Testis (tissue), 2 donors: ENCODE measurements at regions not wholly inside any gene's neighbourhood (a gene's known extent, or its start where the extent isn't known, plus 50 kb on each side); places are given as distances from the start of the nearest gene placed in this dataset.

Source experiments
- DNase-seq: peaks from one replicate; pipeline ENCODE4 v3.0.0-alpha.2; 2019
- H3K27ac ChIP-seq, 2 donors: fragments of 200-600 bp; sonication (generic); one replicate each; pipeline ENCODE4 v1.5.1; 2019
- H3K27me3 ChIP-seq: fragments of 200-600 bp; sonication (generic); one replicate; pipeline ENCODE4 v1.5.1; 2019
- H3K36me3 ChIP-seq: fragments of 200-600 bp; sonication (generic); one replicate; pipeline ENCODE4 v1.5.1; 2017; ENCODE audit warnings: low read depth; ENCODE audit errors: missing control alignments
- H3K4me1 ChIP-seq: fragments of 200-600 bp; sonication (generic); one replicate; pipeline ENCODE4 v1.5.1; 2019
- H3K4me3 ChIP-seq, 2 donors: fragments of 200-600 bp; sonication (generic); one replicate each; pipeline ENCODE4 v1.5.1; 2017 to 2019
- H3K9me3 ChIP-seq: fragments of 200-600 bp; sonication (generic); one replicate; pipeline ENCODE4 v1.5.1; 2017
- POLR2A ChIP-seq: fragments of 450-650 bp; IDR thresholded peaks from one replicate; pipeline ENCODE4 v1.6.1; 2017; ENCODE audit warnings: antibody characterized with exemption, mild to moderate bottlenecking, moderate library complexity
- WGBS, 2 donors: methylation state at CpG; one replicate each; pipeline ENCODE4 v1.1.5; 2018; 5-methylcytosine and 5-hydroxymethylcytosine counted together
- intact Hi-C: fragments of 100-400 bp; cut with DNase I; formaldehyde crosslinking; loops from one replicate; pipeline ENCODE4 v1.15.1; 2023; ENCODE audit warnings: low total_unique reads
- TF ChIP-seq, protein P1 (sequence below), 3 experiments: fragments of 450-650 bp in 2 of 3; fragments of 200-600 bp in 1 of 3; sonication (generic) in 1 of 3; IDR thresholded peaks; one replicate each; pipeline ENCODE4 v1.5.1; 2016 to 2019; ENCODE audit warnings: antibody characterized with exemption in 3 of 3, mild to moderate bottlenecking in 2 of 3, moderate library complexity in 1 of 3

- H3K36me3 ChIP-seq: no peaks in the 10 kb centered on the region
- TF ChIP-seq, protein P1, sequence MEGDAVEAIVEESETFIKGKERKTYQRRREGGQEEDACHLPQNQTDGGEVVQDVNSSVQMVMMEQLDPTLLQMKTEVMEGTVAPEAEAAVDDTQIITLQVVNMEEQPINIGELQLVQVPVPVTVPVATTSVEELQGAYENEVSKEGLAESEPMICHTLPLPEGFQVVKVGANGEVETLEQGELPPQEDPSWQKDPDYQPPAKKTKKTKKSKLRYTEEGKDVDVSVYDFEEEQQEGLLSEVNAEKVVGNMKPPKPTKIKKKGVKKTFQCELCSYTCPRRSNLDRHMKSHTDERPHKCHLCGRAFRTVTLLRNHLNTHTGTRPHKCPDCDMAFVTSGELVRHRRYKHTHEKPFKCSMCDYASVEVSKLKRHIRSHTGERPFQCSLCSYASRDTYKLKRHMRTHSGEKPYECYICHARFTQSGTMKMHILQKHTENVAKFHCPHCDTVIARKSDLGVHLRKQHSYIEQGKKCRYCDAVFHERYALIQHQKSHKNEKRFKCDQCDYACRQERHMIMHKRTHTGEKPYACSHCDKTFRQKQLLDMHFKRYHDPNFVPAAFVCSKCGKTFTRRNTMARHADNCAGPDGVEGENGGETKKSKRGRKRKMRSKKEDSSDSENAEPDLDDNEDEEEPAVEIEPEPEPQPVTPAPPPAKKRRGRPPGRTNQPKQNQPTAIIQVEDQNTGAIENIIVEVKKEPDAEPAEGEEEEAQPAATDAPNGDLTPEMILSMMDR (IDR thresholded peaks at IDR 0.05): no peak
- no peak for TF ChIP-seq POLR2A
- no peak overlapping the region for H3K27ac ChIP-seq
- WGBS, 2 donors: 79 to 88% methylated on average over 2 of the region's 2 CpGs
- DNase-seq: no peak
- H3K27me3 ChIP-seq: no peaks in the 10 kb centered on the region
- H3K4me3 ChIP-seq: no peak overlapping the region
- intact Hi-C loops: no loop called here
- H3K9me3 ChIP-seq: no peaks in the 10 kb centered on the region
- H3K4me1 ChIP-seq: no peaks in the 10 kb centered on the region
These were observed 279.0 kb upstream of the GK2 start for GRCh38 chr4:79687006-79687405.

DNA sequence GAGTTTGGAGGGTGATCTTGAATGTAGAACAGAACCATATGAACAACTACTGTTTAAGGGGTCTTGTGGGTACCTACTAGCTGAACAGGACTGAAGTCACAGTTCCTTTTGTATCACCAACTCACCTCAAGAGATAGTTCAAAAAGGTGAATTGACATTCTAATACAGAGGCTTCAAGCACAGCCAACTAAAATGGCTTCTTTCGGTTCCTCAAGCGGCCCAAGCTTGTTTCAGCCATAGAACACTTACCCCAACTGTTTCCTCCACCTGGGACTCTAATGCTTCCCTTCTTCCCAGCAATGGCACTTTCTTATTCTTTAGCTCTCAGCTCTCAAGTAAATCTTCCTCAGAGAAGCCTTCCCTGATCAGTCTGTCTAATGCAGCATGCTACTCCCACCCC, 277.5 kb upstream of the GK2 start:
- Histone ChIP-seq H3K4me3 (no peak overlapping the region), H3K27me3 (no peaks in the 10 kb centered on the region), H3K9me3 (no peaks in the 10 kb centered on the region), H3K4me1 (no peaks in the 10 kb centered on the region), H3K27ac (no peak overlapping the region), H3K36me3 (no peaks in the 10 kb centered on the region)
- WGBS, 2 donors: 91 to 97% methylated on average over 2 of the region's 2 CpGs
- TF ChIP-seq, protein P1 (IDR thresholded peaks at IDR 0.05): no peak
- TF ChIP-seq POLR2A: no peak
- intact Hi-C loops: no loop called here
- DNase-seq: no peak

GRCh38 chr4:79684516-79684915, 276.5 kb upstream of the GK2 start:
- DNase-seq: no peak
- intact Hi-C loops: no loop called here
- Histone ChIP-seq H3K9me3 (no peaks in the 10 kb centered on the region), H3K4me3 (no peak overlapping the region), H3K4me1 (no peaks in the 10 kb centered on the region), H3K27ac (no peak overlapping the region), H3K27me3 (no peaks in the 10 kb centered on the region), H3K36me3 (no peaks in the 10 kb centered on the region)
- TF ChIP-seq POLR2A: no peak
- TF ChIP-seq, protein P1 (IDR thresholded peaks at IDR 0.05): no peak
- 79 to 81% methylated on average over 3 of the region's 3 CpGs for WGBS, 2 donors

GRCh38 chr4:79682801-79683530, 274.9 kb upstream of the GK2 start:
- no peak overlapping the region for H3K4me3 ChIP-seq
- H3K27me3 ChIP-seq: no peaks in the 10 kb centered on the region
- 74 to 91% methylated on average over 4 to 6 of the region's 6 CpGs for WGBS, 2 donors
- H3K36me3 ChIP-seq: no peaks in the 10 kb centered on the region
- no peak overlapping the region for H3K27ac ChIP-seq
- no peak for TF ChIP-seq POLR2A
- TF ChIP-seq, protein P1 (IDR thresholded peaks at IDR 0.05): no peak
- intact Hi-C loops: no loop called here
- DNase-seq: no peak
- no peaks in the 10 kb centered on the region for H3K9me3 ChIP-seq
- peaks cover 5% of the 10 kb centered on the region for H3K4me1 ChIP-seq

DNA sequence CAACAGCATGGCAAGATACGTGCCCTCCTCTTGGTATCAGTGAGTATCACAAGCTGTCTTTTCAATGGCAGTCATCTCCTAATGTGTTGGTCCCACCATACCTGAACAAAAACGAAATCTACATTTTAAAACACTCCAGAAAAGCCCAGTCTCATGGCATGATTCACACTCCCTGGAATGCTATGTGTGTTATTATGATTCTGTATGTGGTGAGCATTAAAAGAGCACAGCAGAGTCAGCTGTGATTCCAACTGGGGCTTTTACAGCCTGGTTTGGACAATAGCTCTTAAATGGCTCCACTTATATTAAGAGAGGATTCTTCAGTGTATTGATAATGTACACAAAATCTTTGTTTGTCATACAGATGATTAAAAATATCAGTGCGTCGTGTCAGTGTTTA, 274.1 kb upstream of the GK2 start:
- WGBS, 2 donors: 93 to 96% methylated on average over 4 of the region's 4 CpGs
- Histone ChIP-seq H3K4me1 (peaks cover 5% of the 10 kb centered on the region), H3K27me3 (no peaks in the 10 kb centered on the region), H3K36me3 (no peaks in the 10 kb centered on the region), H3K9me3 (no peaks in the 10 kb centered on the region), H3K27ac (no peak overlapping the region), H3K4me3 (no peak overlapping the region)
- no peak for DNase-seq
- intact Hi-C loops: no loop called here
- TF ChIP-seq, protein P1 (IDR thresholded peaks at IDR 0.05): no peak
- TF ChIP-seq POLR2A: no peak
